HCT116 (cell line): ENCODE measurements at regions not wholly inside any gene's neighbourhood (a gene's known extent, or its start where the extent isn't known, plus 50 kb on each side); places are given as distances from the start of the nearest gene placed in this dataset.

Experiments
- ATAC-seq: fragments of 200-7000 bp; cut with Tn5 transposase; 2 replicates; pipeline ENCODE4 v1.9.1; 2020; ENCODE audit warnings: mild to moderate bottlenecking, moderate library complexity
- BruUV-seq: library from RNA; stranded (reverse); fragments of 400-500 nt; replicated peaks from 2 replicates; lab custom pipeline; 2021; lab: Mats Ljungman, UMichigan
- CTCF ChIA-PET: fragments of 300-600 bp; sonication (Branson Sonifier 250); formaldehyde crosslinking; loops from one replicate; lab custom pipeline; 2021; ENCODE audit warnings: antibody characterized with exemption; lab: Charles Lee
- POLR2A ChIA-PET: fragments of 300-600, 350-600 bp; sonication (Branson Sonifier 250); formaldehyde crosslinking; loops from one replicate; lab custom pipeline; 2021; ENCODE audit warnings: antibody characterized with exemption; lab: Charles Lee
- RAD21 ChIA-PET, 2 experiments: fragments of 300-600 bp; sonication (Branson Sonifier 250); formaldehyde crosslinking; loops; one replicate each; lab custom pipeline; 2023; ENCODE audit warnings: low total read pairs in 2 of 2; ENCODE audit not compliant: uncharacterized antibody in 2 of 2, unreplicated experiment in 2 of 2, low non-redundant PET in 1 of 2; lab: Charles Lee
- DNase-seq: peaks from one replicate; pipeline ENCODE4 v3.0.0-alpha.2; 2010; ENCODE audit warnings: low read depth, low spot score
- H2AFZ ChIP-seq: fragments of 200-600 bp; shearing (Covaris generic), sonication (generic); 2 replicates; pipeline ENCODE4 v1.6.1; 2017; ENCODE audit warnings: low read depth, mixed run types, mixed read lengths, antibody characterized with exemption, low read length; ENCODE audit not compliant: poor library complexity, severe bottlenecking
- H3K27ac ChIP-seq: 2 replicates; pipeline ENCODE4 v1.5.1; 2012; ENCODE audit warnings: low read depth, low read length
- H3K27me3 ChIP-seq: fragments of 200-600 bp; sonication (generic); 2 replicates; pipeline ENCODE4 v1.6.1; 2016; ENCODE audit warnings: mixed run types, low read length, mixed read lengths; ENCODE audit not compliant: insufficient read depth
- H3K36me3 ChIP-seq, 2 experiments: fragments of 200-500 bp in 1 of 2; fragments of 200-600 bp in 1 of 2; sonication (Bioruptor generic) in 1 of 2; sonication (generic) in 1 of 2; 2 replicates each; pipeline versions ENCODE4 v1.5.1 to v1.6.1; 2014 to 2016; ENCODE audit warnings: low read length in 2 of 2, inconsistent platforms in 1 of 2, mixed read lengths in 1 of 2, mixed run types in 1 of 2; ENCODE audit not compliant: insufficient read depth in 2 of 2, control insufficient read depth in 1 of 2
- H3K4me1 ChIP-seq, 2 experiments: fragments of 200-600 bp in 1 of 2; sonication (generic) in 1 of 2; 2 replicates each; pipeline versions ENCODE4 v1.5.1 to v1.6.1; 2012 to 2017; ENCODE audit warnings: low read length in 2 of 2, inconsistent platforms in 1 of 2, mild to moderate bottlenecking in 1 of 2, mixed read lengths in 1 of 2, mixed run types in 1 of 2, moderate library complexity in 1 of 2; ENCODE audit not compliant: insufficient read depth in 2 of 2, control insufficient read depth in 1 of 2
- H3K4me2 ChIP-seq: fragments of 200-600 bp; sonication (generic); 2 replicates; pipeline ENCODE4 v1.6.1; 2017; ENCODE audit warnings: mixed run types, low read length, mixed read lengths
- H3K4me3 ChIP-seq, 2 experiments: fragments of 200-600 bp in 1 of 2; sonication (generic) in 1 of 2; replicated peaks in 1 of 2; 2 replicates each; pipeline ENCODE4 v1.5.1; 2011 to 2016; ENCODE audit warnings: low read length in 2 of 2, control low read depth in 1 of 2, low read depth in 1 of 2, mild to moderate bottlenecking in 1 of 2, mixed read lengths in 1 of 2, mixed run types in 1 of 2
- H3K79me2 ChIP-seq: fragments of 200-600 bp; sonication (generic); 2 replicates; pipeline ENCODE4 v1.6.1; 2017; ENCODE audit warnings: mild to moderate bottlenecking, mixed run types, low read length, moderate library complexity, mixed read lengths; ENCODE audit not compliant: insufficient read depth
- H3K9ac ChIP-seq: fragments of 200-600 bp; sonication (generic); 2 replicates; pipeline ENCODE4 v1.6.1; 2016; ENCODE audit warnings: low read length, mixed read lengths
- H3K9me2 ChIP-seq: fragments of 200-600 bp; sonication (generic), shearing (Covaris generic); 2 replicates; pipeline ENCODE4 v1.6.1; 2017; ENCODE audit warnings: mixed run types, mild to moderate bottlenecking, moderate library complexity; ENCODE audit not compliant: insufficient read depth
- H3K9me3 ChIP-seq, 2 experiments: fragments of 200-500 bp in 1 of 2; fragments of 200-600 bp in 1 of 2; sonication (Bioruptor generic) in 1 of 2; sonication (generic) in 1 of 2; 2 replicates each; pipeline ENCODE4 v1.6.1; 2014 to 2017; ENCODE audit warnings: low read length in 2 of 2, mixed read lengths in 2 of 2, inconsistent platforms in 1 of 2, low read depth in 1 of 2, mild to moderate bottlenecking in 1 of 2, mixed run types in 1 of 2, moderate library complexity in 1 of 2; ENCODE audit not compliant: control insufficient read depth in 1 of 2, insufficient read depth in 1 of 2
- H4K20me1 ChIP-seq: fragments of 200-600 bp; sonication (generic), shearing (Covaris generic); 2 replicates; pipeline ENCODE4 v1.6.1; 2017; ENCODE audit warnings: mixed run types, mild to moderate bottlenecking, moderate library complexity; ENCODE audit not compliant: insufficient read depth
- CBX3 ChIP-seq: IDR thresholded peaks from 2 replicates; pipeline ENCODE4 v1.6.1; 2012; ENCODE audit warnings: low read depth
- CEBPB ChIP-seq: IDR thresholded peaks from 2 replicates; pipeline ENCODE4 v1.6.1; 2012; ENCODE audit warnings: low read depth
- CTCF ChIP-seq, 3 experiments: fragments of 200-600 bp in 1 of 3; sonication (generic) in 1 of 3; IDR thresholded peaks in 2 of 3; conservative IDR thresholded peaks in 1 of 3; 2 replicates each; pipeline ENCODE4 v1.5.1; 2012 to 2017; ENCODE audit warnings: low read depth in 2 of 3, low read length in 2 of 3, antibody characterized with exemption in 1 of 3, borderline replicate concordance in 1 of 3, control low read depth in 1 of 3, mild to moderate bottlenecking in 1 of 3, mixed read lengths in 1 of 3, mixed run types in 1 of 3, moderate library complexity in 1 of 3; ENCODE audit not compliant: insufficient read depth in 1 of 3
- EGR1 ChIP-seq: IDR thresholded peaks from 2 replicates; pipeline ENCODE4 v1.6.1; 2012; ENCODE audit warnings: low read depth
- EZH2 ChIP-seq: fragments of 200-600 bp; sonication (generic); IDR thresholded peaks from 2 replicates; pipeline ENCODE4 v1.6.1; 2017; ENCODE audit warnings: antibody characterized with exemption, mixed run types
- MAX ChIP-seq: IDR thresholded peaks from 2 replicates; pipeline ENCODE4 v1.6.1; 2012
- POLR2A ChIP-seq: IDR thresholded peaks from 2 replicates; pipeline ENCODE4 v1.7.0; 2011; ENCODE audit warnings: borderline replicate concordance; ENCODE audit not compliant: insufficient read depth, insufficient read length; ENCODE audit errors: extremely low read depth
- POLR2AphosphoS5 ChIP-seq: IDR thresholded peaks from 2 replicates; pipeline ENCODE4 v1.6.1; 2011; ENCODE audit warnings: mild to moderate bottlenecking, low read depth, low read length, moderate library complexity
- RAD21 ChIP-seq: IDR thresholded peaks from 2 replicates; pipeline ENCODE4 v1.6.1; 2012; ENCODE audit warnings: low read depth, mild to moderate bottlenecking
- SIN3A ChIP-seq: IDR thresholded peaks from 2 replicates; pipeline ENCODE4 v1.6.1; 2012; ENCODE audit warnings: low read depth
- SP1 ChIP-seq: IDR thresholded peaks from 2 replicates; pipeline ENCODE4 v1.6.1; 2012; ENCODE audit warnings: low read depth
- SRF ChIP-seq: IDR thresholded peaks from 2 replicates; pipeline ENCODE4 v1.6.1; 2012; ENCODE audit warnings: low read depth
- TCF7L2 ChIP-seq: IDR thresholded peaks from 2 replicates; pipeline ENCODE4 v1.7.0; 2011; ENCODE audit warnings: borderline replicate concordance, inconsistent platforms; ENCODE audit not compliant: insufficient read depth, insufficient read length; ENCODE audit errors: extremely low read depth
- ZBTB33 ChIP-seq: IDR thresholded peaks from 2 replicates; pipeline ENCODE4 v1.6.1; 2011; ENCODE audit warnings: mild to moderate bottlenecking, low read length, moderate library complexity; ENCODE audit not compliant: insufficient replicate concordance; ENCODE audit errors: extremely low read depth
- ZFX ChIP-seq: fragments of 450-650 bp; IDR thresholded peaks from 2 replicates; pipeline ENCODE4 v1.6.1; 2017
- ZNF274 ChIP-seq: fragments of 200-500 bp; sonication (Bioruptor generic); IDR thresholded peaks from 2 replicates; pipeline ENCODE4 v1.6.1; 2014; ENCODE audit warnings: mild to moderate bottlenecking, low read depth, low read length, inconsistent platforms
- intact Hi-C: fragments of 100-400 bp; cut with micrococcal nuclease; formaldehyde crosslinking; loops from 2 replicates; pipeline ENCODE4 v1.10.0; 2022
- TF ChIP-seq, protein P1 (sequence below): IDR thresholded peaks from 2 replicates; pipeline ENCODE4 v1.6.1; 2012; ENCODE audit warnings: low read depth
- TF ChIP-seq, protein P2 (sequence below): IDR thresholded peaks from 2 replicates; pipeline ENCODE4 v1.6.1; 2012

GRCh38 chr2:142190805-142191204, 60.0 kb upstream of the LRP1B start:
- H3K36me3 ChIP-seq: no peaks in the 10 kb centered on the region
- peaks cover 0 to 23% of the 10 kb centered on the region in 2 experiments; a peak in 2 of 4 replicates for H3K4me1 ChIP-seq
- ATAC-seq (no peak), DNase-seq (no peak)
- H4K20me1 ChIP-seq: no peaks in the 10 kb centered on the region
- ChIA-PET POLR2A (no interaction called here), CTCF (interaction anchor here (1.5 kb wide), 1 partner anchor 34 kb away, joined by 3 read pairs; no protein-coding TSS in a partner anchor), RAD21 (no interaction called here)
- H3K9ac ChIP-seq: no peak overlapping the region
- H3K4me2 ChIP-seq: no peak overlapping the region
- no peaks in the 10 kb centered on the region for H3K9me3 ChIP-seq
- H3K27ac ChIP-seq: no peak overlapping the region
- no peaks in the 10 kb centered on the region for H3K9me2 ChIP-seq
- TF ChIP-seq POLR2A (no peak), ZNF274 (no peak), SP1 (no peak), CTCF (IDR thresholded peaks at IDR 0.05 in 2 of 3, conservative IDR thresholded peaks at IDR 0.05 in 1 of 3; ENCODE audit: borderline replicate concordance in 1 of 3, insufficient read depth in 1 of 3, low read depth in 2 of 3, low read length in 2 of 3) (no peak), EGR1 (no peak), TCF7L2 (no peak), ZFX (no peak), MAX (no peak), EZH2 (no peak), ZBTB33 (no peak), POLR2AphosphoS5 (no peak), RAD21 (no peak), CBX3 (no peak), SRF (no peak), SIN3A (no peak), CEBPB (no peak)
- TF ChIP-seq, protein P1, sequence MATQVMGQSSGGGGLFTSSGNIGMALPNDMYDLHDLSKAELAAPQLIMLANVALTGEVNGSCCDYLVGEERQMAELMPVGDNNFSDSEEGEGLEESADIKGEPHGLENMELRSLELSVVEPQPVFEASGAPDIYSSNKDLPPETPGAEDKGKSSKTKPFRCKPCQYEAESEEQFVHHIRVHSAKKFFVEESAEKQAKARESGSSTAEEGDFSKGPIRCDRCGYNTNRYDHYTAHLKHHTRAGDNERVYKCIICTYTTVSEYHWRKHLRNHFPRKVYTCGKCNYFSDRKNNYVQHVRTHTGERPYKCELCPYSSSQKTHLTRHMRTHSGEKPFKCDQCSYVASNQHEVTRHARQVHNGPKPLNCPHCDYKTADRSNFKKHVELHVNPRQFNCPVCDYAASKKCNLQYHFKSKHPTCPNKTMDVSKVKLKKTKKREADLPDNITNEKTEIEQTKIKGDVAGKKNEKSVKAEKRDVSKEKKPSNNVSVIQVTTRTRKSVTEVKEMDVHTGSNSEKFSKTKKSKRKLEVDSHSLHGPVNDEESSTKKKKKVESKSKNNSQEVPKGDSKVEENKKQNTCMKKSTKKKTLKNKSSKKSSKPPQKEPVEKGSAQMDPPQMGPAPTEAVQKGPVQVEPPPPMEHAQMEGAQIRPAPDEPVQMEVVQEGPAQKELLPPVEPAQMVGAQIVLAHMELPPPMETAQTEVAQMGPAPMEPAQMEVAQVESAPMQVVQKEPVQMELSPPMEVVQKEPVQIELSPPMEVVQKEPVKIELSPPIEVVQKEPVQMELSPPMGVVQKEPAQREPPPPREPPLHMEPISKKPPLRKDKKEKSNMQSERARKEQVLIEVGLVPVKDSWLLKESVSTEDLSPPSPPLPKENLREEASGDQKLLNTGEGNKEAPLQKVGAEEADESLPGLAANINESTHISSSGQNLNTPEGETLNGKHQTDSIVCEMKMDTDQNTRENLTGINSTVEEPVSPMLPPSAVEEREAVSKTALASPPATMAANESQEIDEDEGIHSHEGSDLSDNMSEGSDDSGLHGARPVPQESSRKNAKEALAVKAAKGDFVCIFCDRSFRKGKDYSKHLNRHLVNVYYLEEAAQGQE: no peak
- TF ChIP-seq, protein P2, sequence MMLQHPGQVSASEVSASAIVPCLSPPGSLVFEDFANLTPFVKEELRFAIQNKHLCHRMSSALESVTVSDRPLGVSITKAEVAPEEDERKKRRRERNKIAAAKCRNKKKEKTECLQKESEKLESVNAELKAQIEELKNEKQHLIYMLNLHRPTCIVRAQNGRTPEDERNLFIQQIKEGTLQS: no peak
- no peak overlapping the region for H3K4me3 ChIP-seq
- BruUV-seq: no TSS peak
- intact Hi-C loops: no loop called here
- H3K27me3 ChIP-seq: no peaks in the 10 kb centered on the region
- no peak overlapping the region for H2AFZ ChIP-seq
- no peaks in the 10 kb centered on the region for H3K79me2 ChIP-seq
